Epithelial cell of esophagus (primary cell): ENCODE measurements at regions not wholly inside any gene's neighbourhood (a gene's known extent, or its start where the extent isn't known, plus 50 kb on each side); places are given as distances from the start of the nearest gene placed in this dataset.

Source experiments
- DNase-seq: peaks from one replicate; pipeline ENCODE4 v3.0.0; 2010; ENCODE audit warnings: low read depth
- H3K4me3 ChIP-seq: 2 replicates; pipeline ENCODE4 v1.5.1; 2011; ENCODE audit warnings: mild to moderate bottlenecking, low read length, control low read depth
- CTCF ChIP-seq: IDR thresholded peaks from 2 replicates; pipeline ENCODE4 v1.5.1; 2011; ENCODE audit warnings: low read depth, mild to moderate bottlenecking, low read length, control low read depth, inconsistent platforms; ENCODE audit not compliant: insufficient read depth; ENCODE audit errors: missing control alignments

- TF ChIP-seq CTCF, result no peak
- no peak for DNase-seq
- H3K4me3 ChIP-seq, result no peak overlapping the region
Observed at GRCh38 chr5:63263411-63263810, 684.8 kb downstream of the LRRC70 start.

- peak; percentile 80 for DNase-seq
- H3K4me3 ChIP-seq, result no peak overlapping the region
- TF ChIP-seq CTCF, result no peak
Observed at GRCh38 chr5:63262185-63262981, 683.8 kb downstream of the LRRC70 start.

- no peak for TF ChIP-seq CTCF
- DNase-seq, result peak; percentile 27
- H3K4me3 ChIP-seq, result no peak overlapping the region
Observed at GRCh38 chr5:63261695-63262094, 683.1 kb downstream of the LRRC70 start.

- TF ChIP-seq CTCF, result no peak
- H3K4me3 ChIP-seq, result no peak overlapping the region
- peak; percentile 8 for DNase-seq
Observed at GRCh38 chr5:63255594-63255993, 677.0 kb downstream of the LRRC70 start.

- no peak for TF ChIP-seq CTCF
- H3K4me3 ChIP-seq, result no peak overlapping the region
- no peak for DNase-seq
Observed at GRCh38 chr5:63250939-63251338, 672.3 kb downstream of the LRRC70 start.

- no peak overlapping the region for H3K4me3 ChIP-seq
- no peak for DNase-seq
- no peak for TF ChIP-seq CTCF
Observed at GRCh38 chr5:63249960-63250359, 671.3 kb downstream of the LRRC70 start.

- no peak for DNase-seq
- no peak overlapping the region for H3K4me3 ChIP-seq
- no peak for TF ChIP-seq CTCF
Observed at GRCh38 chr5:63247651-63248050, 669.0 kb downstream of the LRRC70 start.
